OCI-M1 (cell line): ENCODE measurements at regions not wholly inside any gene's neighbourhood (a gene's known extent, or its start where the extent isn't known, plus 50 kb on each side); places are given as distances from the start of the nearest gene placed in this dataset.

ENCODE experiments used
- DNase-seq: peaks from one replicate; lab custom pipeline; 2025; lab: John Stamatoyannopoulos, UW

DNA sequence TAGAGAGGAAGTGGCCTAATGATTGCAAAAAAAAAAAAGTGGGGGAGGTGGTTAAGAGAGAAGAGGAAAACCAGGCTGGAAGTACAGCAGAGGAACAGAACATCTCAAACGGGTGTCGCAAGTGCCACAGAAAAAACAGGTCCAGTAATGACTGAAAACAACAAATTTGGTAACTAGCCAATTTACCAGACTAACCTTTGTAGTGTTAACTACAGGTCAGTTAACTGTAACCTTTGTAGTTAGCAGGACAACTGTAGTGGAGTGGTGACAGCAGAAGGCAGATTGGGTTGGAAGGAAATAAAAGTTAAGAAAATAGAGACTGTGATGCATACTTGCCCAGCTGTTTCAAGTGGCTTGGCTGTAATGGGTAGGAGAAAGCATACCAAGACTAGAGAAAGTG lies 91.4 kb upstream of the CHST9 start:
- no peak for DNase-seq

DNA sequence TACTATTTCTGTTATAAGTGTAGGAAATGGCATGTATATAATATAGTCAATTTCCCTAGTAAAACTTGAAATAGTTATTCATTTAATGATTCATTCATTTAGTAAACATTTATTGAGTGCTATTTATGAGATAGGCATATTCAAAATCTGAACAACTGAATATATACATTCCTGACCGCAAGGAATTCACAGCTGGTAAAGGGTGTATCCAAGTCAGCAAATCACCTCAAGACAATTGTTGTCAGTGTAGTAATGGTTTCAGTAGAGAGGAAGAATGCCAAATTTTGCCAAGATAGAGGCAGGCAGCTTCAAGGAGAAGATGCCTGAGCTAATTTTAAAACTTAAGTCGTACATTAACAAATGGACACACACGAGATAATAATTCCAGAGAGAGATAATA lies 89.8 kb upstream of the CHST9 start:
- no peak for DNase-seq

DNA sequence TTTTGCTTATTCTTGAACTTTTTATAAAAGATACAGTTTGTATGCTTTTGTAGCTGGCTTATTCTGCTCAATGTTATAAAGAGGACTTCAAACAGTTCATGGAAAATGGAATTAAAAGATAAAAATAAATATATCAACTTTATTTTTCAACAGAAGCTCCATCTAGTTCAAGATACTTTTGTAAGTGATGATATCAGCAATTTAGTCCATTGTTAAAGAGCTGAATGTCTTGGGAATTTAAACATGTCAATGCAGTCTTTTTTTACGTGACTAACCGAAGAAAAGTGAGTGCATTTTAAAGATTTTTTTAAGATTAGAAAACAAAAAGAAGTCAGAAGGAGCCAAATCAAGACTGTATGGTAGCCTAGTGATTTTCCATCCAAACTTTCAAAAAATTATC lies 85.4 kb upstream of the CHST9 start:
- no peak for DNase-seq

DNA sequence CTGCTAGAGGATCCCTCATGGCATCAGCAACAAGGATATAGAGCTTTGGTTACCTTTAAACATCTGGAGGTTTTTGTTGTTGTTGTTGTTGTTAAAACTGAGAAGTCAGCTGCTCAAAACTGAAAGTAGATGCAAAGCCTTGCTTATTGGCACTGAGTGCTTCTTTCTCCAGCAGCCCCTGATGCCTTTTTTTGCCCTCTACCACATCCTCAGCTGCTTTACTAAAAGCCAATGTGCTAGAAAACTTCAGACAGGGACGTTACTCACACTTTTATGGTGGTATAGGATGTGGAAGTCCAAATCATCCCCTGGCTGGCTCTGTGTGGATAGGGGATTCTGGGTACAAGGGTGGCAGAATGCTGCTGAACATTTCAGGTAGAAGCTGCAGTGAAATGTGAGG lies 78.3 kb upstream of the CHST9 start:
- no peak for DNase-seq

DNA sequence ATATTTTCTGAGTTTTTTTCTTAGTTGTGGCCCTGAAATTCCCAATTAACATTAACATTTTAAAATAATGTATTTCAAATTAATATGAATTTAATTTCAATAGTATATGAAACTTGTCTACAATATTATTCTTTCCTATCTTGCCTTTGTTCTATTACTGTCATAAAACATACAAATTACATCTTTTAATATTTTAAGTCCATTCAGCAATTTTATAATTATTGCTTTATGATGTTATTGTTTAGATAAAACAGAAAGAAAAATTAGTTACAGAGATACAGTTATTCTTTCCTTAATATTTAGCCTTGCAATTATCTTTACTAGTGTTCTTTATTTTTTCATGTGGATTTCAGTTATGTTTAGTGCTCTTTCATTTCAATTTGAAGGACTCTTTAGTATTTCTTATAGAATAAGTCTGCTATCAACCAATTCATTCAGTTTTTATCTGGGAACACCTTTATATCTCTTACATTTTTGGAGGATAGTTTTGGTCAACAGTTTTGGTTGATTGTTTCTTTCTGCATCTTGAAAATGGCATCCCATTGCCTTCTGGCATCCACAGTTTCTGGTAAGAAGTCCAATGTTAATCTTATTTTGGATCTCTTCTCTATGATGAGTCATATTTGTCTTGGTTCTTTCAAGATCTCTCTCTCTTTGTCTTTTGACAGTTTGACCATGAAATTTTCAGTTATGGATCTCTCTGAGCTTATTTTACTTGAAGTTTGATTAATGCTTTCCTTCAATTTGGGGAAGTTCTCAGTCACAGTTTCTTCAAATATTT lies 76.9 kb upstream of the CHST9 start:
- DNase-seq = no peak

DNA sequence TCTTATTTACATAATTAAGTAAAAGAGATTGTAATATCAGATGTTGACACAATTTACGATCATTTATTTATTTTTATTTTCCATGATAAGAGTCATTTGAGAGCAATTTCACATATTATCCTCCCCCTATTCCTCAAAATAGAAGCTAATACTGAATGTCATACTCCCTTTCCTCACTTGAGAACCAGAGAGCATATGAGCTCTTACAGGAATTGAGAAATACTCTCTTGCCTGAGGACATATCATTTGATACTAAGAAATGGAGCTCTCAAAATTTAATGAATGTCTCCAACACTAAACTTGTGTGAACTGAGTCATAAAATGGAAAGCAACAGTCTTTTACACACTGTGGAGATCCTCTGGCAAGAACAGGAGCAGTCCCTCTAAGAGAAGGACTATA lies 68.5 kb upstream of the CHST9 start:
- no peak for DNase-seq

DNA sequence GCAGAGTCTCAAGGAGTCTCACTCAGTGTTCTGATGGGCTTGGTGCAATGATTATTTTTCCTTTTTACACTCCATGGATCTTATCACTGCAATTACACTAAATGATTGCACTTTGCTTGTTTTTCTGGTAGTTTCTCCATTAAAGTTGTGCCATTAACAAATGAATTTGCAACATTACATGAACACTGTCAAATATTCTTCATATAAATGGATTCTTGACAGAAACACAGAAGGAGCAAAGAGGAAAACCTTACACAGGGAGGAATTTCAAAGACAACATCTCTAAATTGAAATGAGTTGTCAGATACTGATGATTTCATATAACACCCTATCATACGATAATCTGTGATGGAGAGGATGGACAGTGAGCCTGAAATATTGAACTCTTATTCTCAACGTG lies 65.4 kb upstream of the CHST9 start:
- no peak for DNase-seq

DNA sequence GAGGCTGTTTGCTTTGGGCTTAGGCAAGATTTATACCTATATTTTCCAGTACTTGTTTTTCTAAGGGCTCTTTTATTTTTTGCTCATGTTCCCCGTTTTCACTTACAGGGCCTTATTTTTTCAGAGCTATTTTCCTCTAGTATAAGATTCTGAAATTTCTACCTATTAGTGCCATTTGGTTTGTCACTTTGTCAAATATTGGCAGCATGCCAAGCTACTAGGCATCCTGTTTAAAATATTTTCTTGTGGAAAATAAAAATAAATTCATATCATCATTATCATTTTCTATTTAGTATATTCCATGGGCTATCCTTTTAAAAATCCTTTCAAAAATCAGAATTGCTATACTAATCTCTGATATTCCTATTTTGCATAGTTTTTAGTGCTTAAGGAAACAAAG lies 64.8 kb upstream of the CHST9 start:
- DNase-seq = no peak

DNA sequence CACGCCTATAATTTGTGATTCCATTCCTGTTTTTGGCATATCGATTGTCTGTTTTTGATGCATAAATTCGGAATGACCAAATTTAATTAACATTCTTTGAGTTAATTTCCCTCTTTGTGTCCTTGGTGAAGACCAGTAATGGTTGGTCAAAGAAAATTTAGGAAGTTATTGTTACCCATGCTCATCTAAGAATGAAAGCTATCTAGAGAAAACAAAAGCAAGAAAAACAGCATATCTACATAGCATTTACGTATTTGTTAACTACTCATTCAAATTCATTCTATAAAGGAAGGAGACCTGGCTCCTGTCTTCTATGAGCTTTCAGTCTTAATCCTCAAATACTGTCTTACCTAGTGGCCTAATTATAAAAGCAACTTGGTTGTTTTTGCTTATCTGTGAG lies 59.2 kb upstream of the CHST9 start:
- DNase-seq = no peak

DNA sequence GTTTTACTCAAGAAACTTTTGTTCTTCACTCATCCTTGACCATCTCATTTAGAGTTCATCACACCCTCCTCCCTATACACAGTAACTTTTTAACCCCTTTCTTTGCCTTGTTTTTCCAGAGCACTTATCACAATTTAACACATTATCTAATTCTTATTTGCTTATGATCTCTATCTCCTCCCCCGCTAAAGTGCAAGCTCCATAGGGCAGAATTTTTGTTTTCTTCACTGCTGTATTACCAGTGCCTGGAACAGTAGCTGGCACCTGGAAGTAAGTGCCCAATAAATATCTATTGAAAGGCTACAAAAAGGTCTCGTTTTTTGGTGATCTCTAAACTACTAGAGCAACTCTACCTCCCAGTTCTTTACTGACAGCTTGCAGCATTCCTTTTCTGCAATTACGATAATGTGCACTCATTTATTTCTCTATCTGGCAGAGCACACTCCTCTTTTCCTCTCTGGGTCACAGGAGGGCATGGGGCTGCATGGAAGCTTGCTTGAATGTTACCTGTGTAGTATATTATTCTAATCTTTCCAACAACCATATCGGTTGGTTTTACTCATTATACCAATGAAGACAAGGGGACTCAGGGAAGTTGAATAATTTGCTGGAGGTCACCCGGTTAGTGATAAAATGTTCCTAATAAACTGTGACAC lies 57.4 kb upstream of the CHST9 start:
- no peak for DNase-seq

DNA sequence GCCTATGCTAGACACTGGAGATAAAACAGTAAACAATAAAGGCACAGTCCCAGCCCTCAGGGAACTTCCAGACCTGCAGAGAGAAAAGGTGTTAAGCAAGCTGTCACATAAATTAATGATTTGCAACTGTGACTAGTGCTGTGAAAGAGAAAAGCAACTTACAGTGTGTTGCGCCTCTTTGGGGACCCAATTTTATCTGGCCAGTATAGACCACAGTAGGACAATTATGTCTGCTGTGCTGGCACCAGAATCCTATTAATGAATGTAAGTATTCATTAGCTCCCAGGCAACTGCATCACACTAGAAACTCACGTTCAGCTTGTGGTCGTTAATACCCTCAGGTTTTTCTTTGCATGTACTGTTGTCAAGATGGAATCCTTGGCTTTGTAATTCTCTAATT lies 55.3 kb upstream of the CHST9 start:
- DNase-seq = no peak

DNA sequence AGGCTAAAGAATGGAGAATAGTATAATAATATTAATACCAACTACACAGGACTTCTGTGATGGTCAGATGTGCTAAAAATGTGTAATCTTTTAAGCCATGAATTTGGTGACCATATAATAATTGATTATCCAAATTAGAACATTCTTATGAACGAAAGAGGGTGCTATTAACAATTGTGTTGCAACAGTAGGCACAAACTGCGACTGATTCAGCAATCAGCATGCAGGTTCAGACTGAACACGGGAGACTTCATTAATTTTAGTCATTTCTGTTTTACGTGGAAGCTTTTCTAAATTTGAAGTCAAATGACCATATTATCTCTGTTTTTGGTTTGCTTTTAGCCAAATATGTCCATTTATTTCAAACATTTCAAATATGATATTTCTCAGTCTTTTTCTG lies 54.6 kb upstream of the CHST9 start:
- DNase-seq = no peak

DNA sequence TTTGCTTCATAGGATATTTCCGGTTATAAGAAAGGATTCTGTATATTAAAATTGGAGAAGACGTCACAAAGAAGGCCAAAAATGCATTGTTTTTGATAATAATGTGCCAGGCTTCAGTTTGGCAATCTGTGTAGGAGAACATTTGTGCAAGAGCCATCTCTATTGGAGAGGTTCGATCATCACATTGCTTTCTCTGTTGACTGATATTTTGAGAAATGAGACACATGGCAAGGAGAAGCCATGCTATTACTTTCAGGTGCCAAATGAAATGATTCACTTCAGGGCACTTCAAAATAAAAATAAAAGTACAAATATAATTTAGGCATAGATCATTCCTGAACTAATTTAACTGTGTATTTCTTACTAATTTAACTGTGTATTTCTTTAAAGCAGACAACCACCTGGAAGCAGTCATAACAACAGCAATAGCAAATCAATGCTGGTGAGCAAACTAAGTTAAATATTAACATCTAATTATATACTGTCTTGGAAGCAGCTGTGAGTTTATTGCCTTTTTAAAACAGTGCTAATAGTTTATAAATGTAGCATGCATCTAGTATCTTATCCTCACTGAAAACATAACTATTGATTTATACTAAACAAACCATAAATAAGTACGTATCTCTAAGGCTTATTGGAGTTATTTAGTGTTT lies 50.2 kb upstream of the CHST9 start:
- DNase-seq = no peak
